H1 (cell line): ENCODE measurements at regions not wholly inside any gene's neighbourhood (a gene's known extent, or its start where the extent isn't known, plus 50 kb on each side); places are given as distances from the start of the nearest gene placed in this dataset.

ENCODE experiments used
- CTCF ChIA-PET: fragments of 300-600 bp; sonication (Branson Sonifier 250); formaldehyde crosslinking; loops from one replicate; lab custom pipeline; 2021; ENCODE audit not compliant: partially characterized antibody; lab: Charles Lee
- POLR2A ChIA-PET: fragments of 300-600 bp; sonication (Branson Sonifier 250); formaldehyde crosslinking; loops from one replicate; lab custom pipeline; 2021; ENCODE audit warnings: inconsistent platforms; ENCODE audit not compliant: partially characterized antibody; lab: Charles Lee
- DNase-seq, 2 experiments: peaks; one replicate each; pipeline versions ENCODE4 v3.0.0 to v3.0.0-alpha.2; 2010 to 2022; ENCODE audit warnings: low spot score in 2 of 2, low read depth in 1 of 2, mixed read lengths in 1 of 2
- FAIRE-seq: peaks from 2 replicates; lab custom pipeline; 2011; peaks lifted over from hg19 to GRCh38; lab: Jason Lieb, UNC
- H2AFZ ChIP-seq: 2 replicates; pipeline ENCODE4 v1.8.1; 2012; ENCODE audit warnings: low read length, inconsistent platforms
- H2AK5ac ChIP-seq: 2 replicates; pipeline ENCODE4 v1.6.1; 2013; ENCODE audit warnings: low read depth, low read length
- H2BK120ac ChIP-seq: replicated peaks from 2 replicates; pipeline ENCODE3; 2013; ENCODE audit warnings: low read depth, low read length, inconsistent platforms
- H2BK12ac ChIP-seq: 2 replicates; pipeline ENCODE4 v1.6.1; 2013; ENCODE audit warnings: low read depth, low read length
- H2BK15ac ChIP-seq: 2 replicates; pipeline ENCODE4 v1.6.1; 2013; ENCODE audit warnings: low read length
- H2BK20ac ChIP-seq: 2 replicates; pipeline ENCODE4 v1.6.1; 2013; ENCODE audit warnings: low read length
- H2BK5ac ChIP-seq: 2 replicates; pipeline ENCODE4 v1.6.1; 2013; ENCODE audit warnings: low read depth, low read length
- H3K14ac ChIP-seq: 2 replicates; pipeline ENCODE4 v1.6.1; 2013; ENCODE audit warnings: inconsistent platforms; ENCODE audit not compliant: insufficient read length
- H3K18ac ChIP-seq: 2 replicates; pipeline ENCODE4 v1.6.1; 2013; ENCODE audit warnings: low read length; ENCODE audit errors: extremely low read depth
- H3K23ac ChIP-seq: 2 replicates; pipeline ENCODE4 v1.6.1; 2013; ENCODE audit warnings: inconsistent platforms; ENCODE audit not compliant: insufficient read length
- H3K23me2 ChIP-seq: 2 replicates; pipeline ENCODE4 v1.6.1; 2013; ENCODE audit warnings: low read depth, low read length
- H3K27ac ChIP-seq: 2 replicates; pipeline ENCODE4 v1.6.1; 2011; ENCODE audit warnings: low read depth, low read length, inconsistent platforms
- H3K27me3 ChIP-seq, 4 experiments: replicated peaks in 1 of 4; 1 replicate in 1 of 4; 2 replicates in 3 of 4; pipeline versions ENCODE4 v1.6.1 to v1.8.1; 2011 to 2013; ENCODE audit warnings: low read length in 3 of 4, mild to moderate bottlenecking in 3 of 4, inconsistent platforms in 2 of 4, mixed read lengths in 2 of 4, moderate library complexity in 1 of 4; ENCODE audit not compliant: control insufficient read depth in 3 of 4, insufficient read depth in 3 of 4; ENCODE audit errors: extremely low read depth in 1 of 4
- H3K36me3 ChIP-seq, 4 experiments: 2 replicates each; pipeline versions ENCODE4 v1.6.1 to v1.8.1; 2011 to 2013; ENCODE audit warnings: mild to moderate bottlenecking in 4 of 4, low read length in 3 of 4, moderate library complexity in 2 of 4, control low read depth in 1 of 4, inconsistent platforms in 1 of 4; ENCODE audit not compliant: insufficient read depth in 4 of 4, control insufficient read depth in 2 of 4
- H3K4ac ChIP-seq: replicated peaks from 2 replicates; pipeline ENCODE3; 2013; ENCODE audit warnings: low read length, low read depth, mixed read lengths, inconsistent platforms; ENCODE audit not compliant: insufficient read length
- H3K4me1 ChIP-seq, 4 experiments: replicated peaks in 1 of 4; 1 replicate in 1 of 4; 2 replicates in 3 of 4; pipeline versions ENCODE4 v1.6.1 to v1.8.1; 2011 to 2013; ENCODE audit warnings: low read length in 3 of 4, inconsistent platforms in 2 of 4, mixed read lengths in 1 of 4; ENCODE audit not compliant: insufficient read depth in 4 of 4, control insufficient read depth in 3 of 4
- H3K4me2 ChIP-seq, 2 experiments: 2 replicates each; pipeline versions ENCODE4 v1.6.1 to v1.8.1; 2011 to 2013; ENCODE audit warnings: low read depth in 2 of 2, low read length in 2 of 2, control low read depth in 1 of 2, inconsistent platforms in 1 of 2, mild to moderate bottlenecking in 1 of 2; ENCODE audit not compliant: insufficient read depth in 1 of 2
- H3K4me3 ChIP-seq, 4 experiments: fragments of 200-600, 300-600 bp in 1 of 4; sonication (generic), shearing (Covaris generic), sonication (Bioruptor Twin) in 1 of 4; 2 replicates each; pipeline versions ENCODE4 v1.5.1 to v1.8.1; 2011 to 2016; ENCODE audit warnings: low read length in 4 of 4, low read depth in 3 of 4, control low read depth in 2 of 4, inconsistent platforms in 2 of 4, mild to moderate bottlenecking in 2 of 4, mixed read lengths in 1 of 4, moderate library complexity in 1 of 4; ENCODE audit not compliant: insufficient read depth in 2 of 4; ENCODE audit errors: extremely low read depth in 1 of 4
- H3K56ac ChIP-seq: replicated peaks from 2 replicates; pipeline ENCODE3; 2013; ENCODE audit warnings: low read depth, mild to moderate bottlenecking, mixed read lengths, low read length, inconsistent platforms; ENCODE audit not compliant: insufficient read length
- H3K79me1 ChIP-seq: 2 replicates; pipeline ENCODE4 v1.6.1; 2013; ENCODE audit warnings: low read depth, low read length, control low read depth
- H3K79me2 ChIP-seq, 2 experiments: 2 replicates each; pipeline versions ENCODE4 v1.6.1 to v1.8.1; 2012 to 2013; ENCODE audit warnings: low read length in 2 of 2, mild to moderate bottlenecking in 2 of 2, inconsistent platforms in 1 of 2; ENCODE audit not compliant: insufficient read depth in 2 of 2, control insufficient read depth in 1 of 2
- H3K9ac ChIP-seq, 4 experiments: replicated peaks in 1 of 4; 1 replicate in 1 of 4; 2 replicates in 3 of 4; pipeline versions ENCODE4 v1.6.1 to v1.8.1; 2011 to 2013; ENCODE audit warnings: low read depth in 3 of 4, low read length in 3 of 4, control low read depth in 2 of 4, mild to moderate bottlenecking in 2 of 4, moderate library complexity in 2 of 4, inconsistent platforms in 1 of 4; ENCODE audit errors: extremely low read depth in 1 of 4
- H3K9me3 ChIP-seq, 2 experiments: 2 replicates each; pipeline versions ENCODE4 v1.6.1 to v1.8.1; 2012 to 2013; ENCODE audit warnings: mild to moderate bottlenecking in 2 of 2, moderate library complexity in 2 of 2, control low read depth in 1 of 2, inconsistent platforms in 1 of 2, low read depth in 1 of 2, low read length in 1 of 2, mixed read lengths in 1 of 2; ENCODE audit not compliant: insufficient read depth in 2 of 2
- H4K20me1 ChIP-seq, 2 experiments: replicated peaks in 1 of 2; 2 replicates each; pipeline versions ENCODE3 to v1.8.1; 2011 to 2013; ENCODE audit warnings: inconsistent platforms in 2 of 2, low read length in 2 of 2, mild to moderate bottlenecking in 1 of 2; ENCODE audit not compliant: insufficient read depth in 2 of 2, control insufficient read depth in 1 of 2
- H4K5ac ChIP-seq: 2 replicates; pipeline ENCODE4 v1.6.1; 2013; ENCODE audit warnings: low read length, low read depth, mixed read lengths, inconsistent platforms; ENCODE audit not compliant: insufficient read length
- H4K8ac ChIP-seq: 2 replicates; pipeline ENCODE4 v1.8.0; 2013; ENCODE audit warnings: mild to moderate bottlenecking, moderate library complexity, low read length, inconsistent platforms; ENCODE audit not compliant: insufficient read depth; ENCODE audit errors: extremely low read depth
- H4K91ac ChIP-seq: replicated peaks from 2 replicates; pipeline ENCODE3; 2013; ENCODE audit warnings: low read length, mixed read lengths, inconsistent platforms; ENCODE audit not compliant: insufficient read length
- ASH2L ChIP-seq: fragments of 200-600, 300-600 bp; sonication (generic); IDR thresholded peaks from one replicate; pipeline ENCODE4 v1.7.1; 2017; ENCODE audit warnings: low read length
- BACH1 ChIP-seq: IDR thresholded peaks from 2 replicates; pipeline ENCODE4 v1.6.1; 2012; ENCODE audit warnings: low read length, improper control_type of control experiment
- GABPA ChIP-seq: IDR thresholded peaks from 2 replicates; pipeline ENCODE4 v1.6.1; 2011; ENCODE audit warnings: mild to moderate bottlenecking, low read length, moderate library complexity, borderline replicate concordance; ENCODE audit not compliant: insufficient read depth
- MAFK ChIP-seq: IDR thresholded peaks from 2 replicates; pipeline ENCODE4 v1.6.1; 2012; ENCODE audit warnings: low read depth, mild to moderate bottlenecking, improper control_type of control experiment, low read length
- NANOG ChIP-seq: IDR thresholded peaks from 2 replicates; pipeline ENCODE4 v1.6.1; 2011; ENCODE audit warnings: low read length, low read depth, mild to moderate bottlenecking, inconsistent platforms; ENCODE audit not compliant: insufficient read depth, poor library complexity, severe bottlenecking
- POLR2A ChIP-seq, 2 experiments: IDR thresholded peaks; 1 replicate in 1 of 2; 2 replicates in 1 of 2; pipeline ENCODE4 v1.6.1; 2011; ENCODE audit warnings: low read depth in 2 of 2, low read length in 2 of 2, mild to moderate bottlenecking in 2 of 2; ENCODE audit errors: control extremely low read depth in 1 of 2
- POLR2AphosphoS5 ChIP-seq: IDR thresholded peaks from 2 replicates; pipeline ENCODE4 v1.6.1; 2011; ENCODE audit warnings: low read depth, low read length
- SAP30 ChIP-seq: fragments of 300-600 bp; sonication (generic); IDR thresholded peaks from 2 replicates; pipeline ENCODE4 v1.7.1; 2012; ENCODE audit warnings: low read length, moderate library complexity, mild to moderate bottlenecking, inconsistent platforms; ENCODE audit not compliant: insufficient read depth, insufficient replicate concordance
- SIN3A ChIP-seq, 2 experiments: IDR thresholded peaks in 1 of 2; conservative IDR thresholded peaks in 1 of 2; 2 replicates each; pipeline ENCODE4 v1.6.1; 2011 to 2012; ENCODE audit warnings: low read length in 2 of 2, improper control_type of control experiment in 1 of 2, low read depth in 1 of 2, mild to moderate bottlenecking in 1 of 2
- SRF ChIP-seq: IDR thresholded peaks from 2 replicates; pipeline ENCODE4 v1.6.1; 2011; ENCODE audit warnings: mild to moderate bottlenecking, low read depth, low read length, moderate library complexity
- TBP ChIP-seq: IDR thresholded peaks from 2 replicates; pipeline ENCODE4 v1.6.1; 2011; ENCODE audit warnings: low read depth, low read length, improper control_type of control experiment
- TEAD4 ChIP-seq: IDR thresholded peaks from 2 replicates; pipeline ENCODE4 v1.6.1; 2012; ENCODE audit warnings: low read depth, low read length, inconsistent platforms, mixed read lengths
- YY1 ChIP-seq: IDR thresholded peaks from 2 replicates; pipeline ENCODE4 v1.6.1; 2011; ENCODE audit warnings: low read depth, mild to moderate bottlenecking, low read length
- ZNF274 ChIP-seq: IDR thresholded peaks from 2 replicates; pipeline ENCODE4 v1.7.0; 2012; ENCODE audit warnings: low read length, borderline replicate concordance; ENCODE audit errors: extremely low read depth
- WGBS, 2 experiments: shearing (Covaris generic) in 1 of 2; methylation state at CpG; one replicate each; pipeline versions ENCODE4 v1.1.6 to v1.1.7; 2013 to 2015; ENCODE audit warnings: low lambda C conversion rate in 2 of 2, mixed read lengths in 2 of 2, inconsistent platforms in 1 of 2, low coverage in 1 of 2, missing lambda C conversion rate in 1 of 2; ENCODE audit not compliant: insufficient replicate concordance in 2 of 2, insufficient coverage in 1 of 2, insufficient read length in 1 of 2; ENCODE audit errors: extremely low coverage in 1 of 2, missing lambda C conversion rate in 1 of 2; 5-methylcytosine and 5-hydroxymethylcytosine counted together
- TF ChIP-seq, protein P1 (sequence below): IDR thresholded peaks from 2 replicates; pipeline ENCODE4 v1.6.1; 2012; ENCODE audit warnings: inconsistent platforms

DNA sequence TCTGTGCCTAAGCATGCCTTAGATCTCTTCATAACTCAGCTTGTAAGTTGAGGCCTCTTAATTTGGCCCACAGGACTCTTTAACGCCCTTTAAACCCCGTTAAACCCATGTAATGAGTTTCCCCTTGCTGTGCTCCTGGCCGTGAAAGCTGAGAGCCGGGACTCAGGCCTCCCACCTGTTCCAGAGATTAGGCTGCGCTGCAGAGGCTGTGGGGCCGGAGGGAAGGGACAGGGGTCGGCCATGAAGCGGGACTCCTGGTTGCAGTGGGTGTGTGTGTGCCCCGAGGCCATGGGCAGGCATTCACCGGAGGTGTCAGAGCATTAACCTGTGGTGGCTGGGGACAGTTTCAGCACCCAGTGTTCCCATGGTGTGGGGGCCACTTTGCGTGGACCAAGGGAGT is 150.8 kb upstream of the IRX3 start:
- DNase-seq (no peak), FAIRE-seq (no peak)
- no peak overlapping the region for H3K27ac ChIP-seq
- H3K23me2 ChIP-seq, result no peaks in the 10 kb centered on the region; the same call in 1 of the 2 replicates
- H3K4ac ChIP-seq, result no peak overlapping the region
- 87% methylated on average over 11 of the region's 11 CpGs; no CpG with 5 or more reads in 1 of the 2 experiments for WGBS, 2 experiments
- no peak overlapping the region for H3K4me3 ChIP-seq
- no peak overlapping the region for H2AK5ac ChIP-seq
- no peaks in the 10 kb centered on the region for H3K79me2 ChIP-seq
- H4K20me1 ChIP-seq, result no peaks in the 10 kb centered on the region
- peaks cover 0 to 1% (median 0%) of the 10 kb centered on the region in 4 experiments; a peak in 2 of 7 replicates for H3K4me1 ChIP-seq
- H3K36me3 ChIP-seq, result no peaks in the 10 kb centered on the region
- no peak overlapping the region for H2BK20ac ChIP-seq
- H2BK12ac ChIP-seq, result no peak overlapping the region
- no peak overlapping the region for H3K18ac ChIP-seq
- H2BK120ac ChIP-seq, result no peak overlapping the region
- CTCF ChIA-PET, result no interaction called here
- H3K79me1 ChIP-seq, result no peaks in the 10 kb centered on the region
- H3K9ac ChIP-seq, result no peak overlapping the region
- no peak overlapping the region for H3K4me2 ChIP-seq
- H3K14ac ChIP-seq, result no peak overlapping the region
- H3K27me3 ChIP-seq, result no peaks in the 10 kb centered on the region; a peak in 1 of 7 replicates
- H4K91ac ChIP-seq, result no peak overlapping the region
- H2BK5ac ChIP-seq, result no peak overlapping the region
- H2BK15ac ChIP-seq, result no peak overlapping the region
- no peak overlapping the region for H3K23ac ChIP-seq
- POLR2A ChIA-PET, result interaction anchor here (0.6 kb wide), 1 partner anchor 148 kb away, joined by 3 read pairs; no protein-coding TSS in a partner anchor
- no peak overlapping the region for H3K56ac ChIP-seq
- no peak overlapping the region; the same call in 1 of the 2 replicates for H2AFZ ChIP-seq
- H3K9me3 ChIP-seq, result 0 out of 4 replicates have a peak, but pooled peaks cover 0 to 4% of the 10 kb centered on the region in 2 experiments
- H4K8ac ChIP-seq, result no peak overlapping the region
- no peak overlapping the region for H4K5ac ChIP-seq
- TF ChIP-seq, protein P1, sequence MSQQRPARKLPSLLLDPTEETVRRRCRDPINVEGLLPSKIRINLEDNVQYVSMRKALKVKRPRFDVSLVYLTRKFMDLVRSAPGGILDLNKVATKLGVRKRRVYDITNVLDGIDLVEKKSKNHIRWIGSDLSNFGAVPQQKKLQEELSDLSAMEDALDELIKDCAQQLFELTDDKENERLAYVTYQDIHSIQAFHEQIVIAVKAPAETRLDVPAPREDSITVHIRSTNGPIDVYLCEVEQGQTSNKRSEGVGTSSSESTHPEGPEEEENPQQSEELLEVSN, result no peak
- TF ChIP-seq POLR2A (IDR thresholded peaks at IDR 0.05; ENCODE audit: control extremely low read depth in 1 of 2, low read depth in 2 of 2, low read length in 2 of 2), result no peak
- no peak for TF ChIP-seq SAP30
- no peak for TF ChIP-seq ZNF274
- TF ChIP-seq TBP, result no peak
- no peak for TF ChIP-seq YY1
- no peak for TF ChIP-seq POLR2AphosphoS5
- no peak for TF ChIP-seq GABPA
- TF ChIP-seq TEAD4, result no peak
- no peak for TF ChIP-seq SIN3A (conservative IDR thresholded peaks at IDR 0.05 in 1 of 2, IDR thresholded peaks at IDR 0.05 in 1 of 2; ENCODE audit: low read depth in 1 of 2, low read length in 2 of 2)
- no peak for TF ChIP-seq SRF
- no peak for TF ChIP-seq ASH2L
- TF ChIP-seq MAFK, result no peak
- TF ChIP-seq NANOG, result no peak
- TF ChIP-seq BACH1, result no peak
